ENCODE measurements at regions not wholly inside any gene's neighbourhood (a gene's known extent, or its start where the extent isn't known, plus 50 kb on each side); places are given as distances from the start of the nearest gene placed in this dataset.

DNA sequence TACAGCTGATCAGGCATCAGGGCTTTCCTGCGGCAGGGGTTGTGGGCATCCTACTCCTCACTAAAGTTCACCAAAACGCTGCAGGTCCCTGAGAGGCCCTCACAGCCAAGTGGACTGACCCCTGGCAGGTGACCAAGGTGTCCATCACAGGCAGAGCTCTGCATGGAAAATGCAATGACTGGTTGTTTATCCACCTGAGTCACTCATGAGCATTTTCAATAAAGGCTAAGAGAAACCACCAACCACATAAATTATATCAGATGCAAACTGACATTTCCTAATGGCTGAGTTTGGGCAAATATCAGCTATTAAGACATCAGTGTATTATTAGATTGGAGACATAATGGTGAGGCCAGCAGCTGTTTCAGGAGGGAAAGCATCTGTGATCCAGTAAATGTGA lies 152.7 kb upstream of the SYNDIG1 start:
- BruUV-seq (replicated peaks): no TSS peak
- intact Hi-C loops (cut with micrococcal nuclease; ENCODE audit: unreplicated experiment): no loop called here
- CTCF ChIA-PET: no interaction called here
- H3K4me1 ChIP-seq (ENCODE audit: insufficient read depth, low read length, poor library complexity, severe bottlenecking): no peaks in the 10 kb centered on the region
- no peak overlapping the region for H3K27ac ChIP-seq (ENCODE audit: low read depth, low read length, poor library complexity, severe bottlenecking)
- H3K36me3 ChIP-seq (ENCODE audit: insufficient read depth, low read length, poor library complexity, severe bottlenecking): no peaks in the 10 kb centered on the region
- TF ChIP-seq, protein P1, sequence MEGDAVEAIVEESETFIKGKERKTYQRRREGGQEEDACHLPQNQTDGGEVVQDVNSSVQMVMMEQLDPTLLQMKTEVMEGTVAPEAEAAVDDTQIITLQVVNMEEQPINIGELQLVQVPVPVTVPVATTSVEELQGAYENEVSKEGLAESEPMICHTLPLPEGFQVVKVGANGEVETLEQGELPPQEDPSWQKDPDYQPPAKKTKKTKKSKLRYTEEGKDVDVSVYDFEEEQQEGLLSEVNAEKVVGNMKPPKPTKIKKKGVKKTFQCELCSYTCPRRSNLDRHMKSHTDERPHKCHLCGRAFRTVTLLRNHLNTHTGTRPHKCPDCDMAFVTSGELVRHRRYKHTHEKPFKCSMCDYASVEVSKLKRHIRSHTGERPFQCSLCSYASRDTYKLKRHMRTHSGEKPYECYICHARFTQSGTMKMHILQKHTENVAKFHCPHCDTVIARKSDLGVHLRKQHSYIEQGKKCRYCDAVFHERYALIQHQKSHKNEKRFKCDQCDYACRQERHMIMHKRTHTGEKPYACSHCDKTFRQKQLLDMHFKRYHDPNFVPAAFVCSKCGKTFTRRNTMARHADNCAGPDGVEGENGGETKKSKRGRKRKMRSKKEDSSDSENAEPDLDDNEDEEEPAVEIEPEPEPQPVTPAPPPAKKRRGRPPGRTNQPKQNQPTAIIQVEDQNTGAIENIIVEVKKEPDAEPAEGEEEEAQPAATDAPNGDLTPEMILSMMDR (conservative IDR thresholded peaks at IDR 0.05; ENCODE audit: low read depth, low read length): no peak
- no peak for TF ChIP-seq EZH2 (IDR thresholded peaks at IDR 0.05; ENCODE audit: borderline replicate concordance, low read depth, low read length, poor library complexity, severe bottlenecking)
- POLR2A ChIA-PET (ENCODE audit: low non-redundant PET): no interaction called here
- no peaks in the 10 kb centered on the region for H3K9me3 ChIP-seq (ENCODE audit: low read depth, low read length, poor library complexity, severe bottlenecking)
- no peaks in the 10 kb centered on the region for H3K27me3 ChIP-seq (replicated peaks; ENCODE audit: insufficient read depth, low read depth, low read length, poor library complexity)
- H3K4me3 ChIP-seq (ENCODE audit: low read depth, low read length, poor library complexity, severe bottlenecking): no peak overlapping the region
- DNase-seq (ENCODE audit: low spot score): no peak

- ChIA-PET POLR2A (ENCODE audit: low non-redundant PET) (no interaction called here), CTCF (no interaction called here)
- no peak overlapping the region for H3K4me3 ChIP-seq (ENCODE audit: low read depth, low read length, poor library complexity, severe bottlenecking)
- no peak for TF ChIP-seq EZH2 (IDR thresholded peaks at IDR 0.05; ENCODE audit: borderline replicate concordance, low read depth, low read length, poor library complexity, severe bottlenecking)
- H3K9me3 ChIP-seq (ENCODE audit: low read depth, low read length, poor library complexity, severe bottlenecking): no peaks in the 10 kb centered on the region
- no peak overlapping the region for H3K27ac ChIP-seq (ENCODE audit: low read depth, low read length, poor library complexity, severe bottlenecking)
- no peaks in the 10 kb centered on the region for H3K4me1 ChIP-seq (ENCODE audit: insufficient read depth, low read length, poor library complexity, severe bottlenecking)
- BruUV-seq (replicated peaks): no TSS peak
- no peak for DNase-seq (ENCODE audit: low spot score)
- no peaks in the 10 kb centered on the region for H3K27me3 ChIP-seq (replicated peaks; ENCODE audit: insufficient read depth, low read depth, low read length, poor library complexity)
- H3K36me3 ChIP-seq (ENCODE audit: insufficient read depth, low read length, poor library complexity, severe bottlenecking): no peaks in the 10 kb centered on the region
- intact Hi-C loops (cut with micrococcal nuclease; ENCODE audit: unreplicated experiment): no loop called here
These were observed 155.4 kb upstream of the SYNDIG1 start for GRCh38 chr20:24314053-24314452.

- no TSS peak for BruUV-seq (replicated peaks)
- ChIA-PET POLR2A (ENCODE audit: low non-redundant PET) (no interaction called here), CTCF (no interaction called here)
- no peaks in the 10 kb centered on the region for H3K36me3 ChIP-seq (ENCODE audit: insufficient read depth, low read length, poor library complexity, severe bottlenecking)
- no peaks in the 10 kb centered on the region for H3K4me1 ChIP-seq (ENCODE audit: insufficient read depth, low read length, poor library complexity, severe bottlenecking)
- intact Hi-C loops (cut with micrococcal nuclease; ENCODE audit: unreplicated experiment): no loop called here
- DNase-seq (ENCODE audit: low spot score): no peak
- H3K27ac ChIP-seq (ENCODE audit: low read depth, low read length, poor library complexity, severe bottlenecking): no peak overlapping the region
- TF ChIP-seq, protein P1 (conservative IDR thresholded peaks at IDR 0.05; ENCODE audit: low read depth, low read length): no peak
- no peak for TF ChIP-seq EZH2 (IDR thresholded peaks at IDR 0.05; ENCODE audit: borderline replicate concordance, low read depth, low read length, poor library complexity, severe bottlenecking)
- no peak overlapping the region for H3K4me3 ChIP-seq (ENCODE audit: low read depth, low read length, poor library complexity, severe bottlenecking)
- H3K27me3 ChIP-seq (replicated peaks; ENCODE audit: insufficient read depth, low read depth, low read length, poor library complexity): no peaks in the 10 kb centered on the region
- H3K9me3 ChIP-seq (ENCODE audit: low read depth, low read length, poor library complexity, severe bottlenecking): no peaks in the 10 kb centered on the region
These were observed 159.8 kb upstream of the SYNDIG1 start for GRCh38 chr20:24309596-24309995.

GRCh38 chr20:24305371-24305770 lies 164.1 kb upstream of the SYNDIG1 start:
- Histone ChIP-seq H3K4me1 (ENCODE audit: insufficient read depth, low read length, poor library complexity, severe bottlenecking) (no peaks in the 10 kb centered on the region), H3K36me3 (ENCODE audit: insufficient read depth, low read length, poor library complexity, severe bottlenecking) (no peaks in the 10 kb centered on the region), H3K9me3 (ENCODE audit: low read depth, low read length, poor library complexity, severe bottlenecking) (no peaks in the 10 kb centered on the region), H3K27me3 (replicated peaks; ENCODE audit: insufficient read depth, low read depth, low read length, poor library complexity) (no peaks in the 10 kb centered on the region), H3K27ac (ENCODE audit: low read depth, low read length, poor library complexity, severe bottlenecking) (no peak overlapping the region), H3K4me3 (ENCODE audit: low read depth, low read length, poor library complexity, severe bottlenecking) (no peak overlapping the region)
- ChIA-PET CTCF (no interaction called here), POLR2A (ENCODE audit: low non-redundant PET) (no interaction called here)
- intact Hi-C loops (cut with micrococcal nuclease; ENCODE audit: unreplicated experiment): no loop called here
- no TSS peak for BruUV-seq (replicated peaks)
- TF ChIP-seq, protein P1 (conservative IDR thresholded peaks at IDR 0.05; ENCODE audit: low read depth, low read length): no peak
- no peak for TF ChIP-seq EZH2 (IDR thresholded peaks at IDR 0.05; ENCODE audit: borderline replicate concordance, low read depth, low read length, poor library complexity, severe bottlenecking)
- no peak for DNase-seq (ENCODE audit: low spot score)

Measured in A673 (cell line).